Keratinocyte (primary cell): ENCODE measurements at regions not wholly inside any gene's neighbourhood (a gene's known extent, or its start where the extent isn't known, plus 50 kb on each side); places are given as distances from the start of the nearest gene placed in this dataset.

Experiments used
- DNase-seq: peaks from one replicate; pipeline ENCODE4 v3.0.0-alpha.2; 2011; ENCODE audit warnings: low read depth, missing footprints, low spot score
- FAIRE-seq: peaks from 2 replicates; lab custom pipeline; 2011; peaks lifted over from hg19 to GRCh38; lab: Jason Lieb, UNC
- H2AFZ ChIP-seq: 2 replicates; pipeline ENCODE4 v1.6.0; 2012; ENCODE audit warnings: low read length, control low read depth, inconsistent platforms; ENCODE audit not compliant: control insufficient read depth
- H3K27ac ChIP-seq: 2 replicates; pipeline ENCODE4 v1.5.1; 2011; ENCODE audit warnings: low read length; ENCODE audit not compliant: control insufficient read depth, insufficient read depth
- H3K27me3 ChIP-seq: 3 replicates; pipeline ENCODE4 v1.6.0; 2011; ENCODE audit warnings: low read length; ENCODE audit not compliant: control insufficient read depth, insufficient read depth; ENCODE audit errors: extremely low read depth
- H3K36me3 ChIP-seq, 2 experiments: 2 replicates in 1 of 2; 3 replicates in 1 of 2; pipeline ENCODE4 v1.5.1; 2011; ENCODE audit warnings: low read length in 2 of 2, mild to moderate bottlenecking in 1 of 2; ENCODE audit not compliant: control insufficient read depth in 2 of 2, insufficient read depth in 2 of 2; ENCODE audit errors: extremely low read depth in 1 of 2
- H3K4me1 ChIP-seq: 3 replicates; pipeline ENCODE4 v1.5.1; 2011; ENCODE audit warnings: low read length; ENCODE audit not compliant: control insufficient read depth, insufficient read depth; ENCODE audit errors: extremely low read depth
- H3K4me2 ChIP-seq: 3 replicates; pipeline ENCODE4 v1.6.0; 2011; ENCODE audit warnings: low read depth, low read length; ENCODE audit not compliant: control insufficient read depth, insufficient read depth; ENCODE audit errors: extremely low read depth
- H3K4me3 ChIP-seq, 3 experiments: fragments of 200-600 bp in 1 of 3; sonication (generic) in 1 of 3; 2 replicates in 2 of 3; 3 replicates in 1 of 3; pipeline ENCODE4 v1.5.1; 2011 to 2016; ENCODE audit warnings: low read length in 3 of 3, mild to moderate bottlenecking in 3 of 3, control low read depth in 2 of 3, inconsistent platforms in 1 of 3, low read depth in 1 of 3, mixed read lengths in 1 of 3, mixed run types in 1 of 3, moderate library complexity in 1 of 3; ENCODE audit not compliant: control insufficient read depth in 2 of 3, insufficient read depth in 2 of 3; ENCODE audit errors: extremely low read depth in 1 of 3
- H3K79me2 ChIP-seq: 2 replicates; pipeline ENCODE4 v1.6.0; 2012; ENCODE audit warnings: low read length; ENCODE audit not compliant: control insufficient read depth, insufficient read depth
- H3K9ac ChIP-seq: 3 replicates; pipeline ENCODE4 v1.6.0; 2011; ENCODE audit warnings: low read length; ENCODE audit not compliant: control insufficient read depth, insufficient read depth; ENCODE audit errors: extremely low read depth
- H3K9me1 ChIP-seq: 3 replicates; pipeline ENCODE4 v1.6.0; 2011; ENCODE audit warnings: low read length; ENCODE audit not compliant: control insufficient read depth, insufficient read depth; ENCODE audit errors: extremely low read depth
- H3K9me3 ChIP-seq: 2 replicates; pipeline ENCODE4 v1.5.1; 2012; ENCODE audit warnings: low read depth, low read length; ENCODE audit not compliant: control insufficient read depth
- H4K20me1 ChIP-seq: 3 replicates; pipeline ENCODE4 v1.6.0; 2011; ENCODE audit warnings: low read length; ENCODE audit not compliant: control insufficient read depth, insufficient read depth; ENCODE audit errors: extremely low read depth
- CTCF ChIP-seq, 3 experiments: IDR thresholded peaks in 1 of 3; conservative IDR thresholded peaks in 1 of 3; optimal IDR thresholded peaks in 1 of 3; 2 replicates in 2 of 3; 3 replicates in 1 of 3; pipeline versions ENCODE3 to v1.5.1; 2011; ENCODE audit warnings: low read length in 3 of 3, mild to moderate bottlenecking in 3 of 3, moderate library complexity in 2 of 3, control low read depth in 1 of 3, inconsistent platforms in 1 of 3; ENCODE audit not compliant: insufficient read depth in 2 of 3; ENCODE audit errors: extremely low read depth in 1 of 3
- EZH2 ChIP-seq: IDR thresholded peaks from one replicate; pipeline ENCODE4 v1.6.1; 2012; ENCODE audit warnings: inconsistent platforms, mild to moderate bottlenecking, low read length, moderate library complexity
- dilution Hi-C: fragments of 300-500 bp; cut with MboI; formaldehyde crosslinking; loops from one replicate; pipeline ENCODE4 v1.7.0; 2020; ENCODE audit warnings: low sequenced_read_pairs; ENCODE audit not compliant: extremely low pct_ligation_motif_present

DNA sequence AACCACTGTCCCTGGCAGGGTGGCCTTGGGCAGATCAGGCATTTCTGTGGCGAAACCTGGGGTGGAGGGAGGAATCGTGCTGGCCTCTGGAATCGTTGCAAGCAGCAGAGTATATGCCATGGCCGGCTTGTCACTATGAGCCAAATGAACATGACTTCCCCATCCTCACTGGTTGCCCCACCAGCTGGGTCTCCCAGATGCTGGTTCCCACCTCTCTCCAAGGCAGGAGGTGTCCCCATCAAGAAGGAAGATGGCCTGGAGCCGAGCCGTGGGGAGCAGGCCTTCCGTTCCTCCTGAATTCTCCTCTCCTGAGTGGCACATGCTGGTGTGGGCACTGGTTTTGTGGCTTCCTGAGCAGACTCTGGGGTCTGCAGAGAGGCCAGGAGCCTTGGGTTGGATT is 60.2 kb upstream of the ACTRT2 start:
- DNase-seq (no peak), FAIRE-seq (no peak)
- dilution Hi-C loops, result no loop called here
- peaks cover 6% of the 10 kb centered on the region for H3K9me3 ChIP-seq
- H2AFZ ChIP-seq, result no peak overlapping the region
- no peaks in the 10 kb centered on the region for H3K27me3 ChIP-seq
- no peaks in the 10 kb centered on the region for H3K36me3 ChIP-seq
- TF ChIP-seq CTCF (optimal IDR thresholded peaks at IDR 0.05 in 1 of 3, IDR thresholded peaks at IDR 0.05 in 1 of 3, conservative IDR thresholded peaks at IDR 0.05 in 1 of 3; ENCODE audit: extremely low read depth in 1 of 3, insufficient read depth in 2 of 3, low read length in 3 of 3) (no peak), EZH2 (no peak)
- no peaks in the 10 kb centered on the region for H3K79me2 ChIP-seq
- H3K27ac ChIP-seq, result no peak overlapping the region
- H3K4me3 ChIP-seq, result no peak overlapping the region
- no peaks in the 10 kb centered on the region for H3K4me1 ChIP-seq
- no peak overlapping the region for H3K9ac ChIP-seq
- H3K4me2 ChIP-seq, result no peak overlapping the region
- no peaks in the 10 kb centered on the region for H4K20me1 ChIP-seq
- H3K9me1 ChIP-seq, result no peaks in the 10 kb centered on the region

- peaks cover 8% of the 10 kb centered on the region for H3K9me3 ChIP-seq
- no peaks in the 10 kb centered on the region for H3K79me2 ChIP-seq
- H3K36me3 ChIP-seq, result no peaks in the 10 kb centered on the region
- H2AFZ ChIP-seq, result no peak overlapping the region
- H3K9me1 ChIP-seq, result no peaks in the 10 kb centered on the region
- no peak overlapping the region for H3K4me2 ChIP-seq
- H3K27ac ChIP-seq, result no peak overlapping the region
- DNase-seq, result no peak
- no peak overlapping the region for H3K9ac ChIP-seq
- TF ChIP-seq EZH2 (no peak), CTCF (optimal IDR thresholded peaks at IDR 0.05 in 1 of 3, IDR thresholded peaks at IDR 0.05 in 1 of 3, conservative IDR thresholded peaks at IDR 0.05 in 1 of 3; ENCODE audit: extremely low read depth in 1 of 3, insufficient read depth in 2 of 3, low read length in 3 of 3) (no peak)
- H3K4me3 ChIP-seq, result no peak overlapping the region
- no peaks in the 10 kb centered on the region for H4K20me1 ChIP-seq
- dilution Hi-C loops, result no loop called here
- no peaks in the 10 kb centered on the region for H3K4me1 ChIP-seq
- H3K27me3 ChIP-seq, result no peaks in the 10 kb centered on the region
- no peak for FAIRE-seq
These were observed 59.6 kb upstream of the ACTRT2 start for GRCh38 chr1:2961661-2962060.
